ENCODE measurements at regions not wholly inside any gene's neighbourhood (a gene's known extent, or its start where the extent isn't known, plus 50 kb on each side); places are given as distances from the start of the nearest gene placed in this dataset.

DNA sequence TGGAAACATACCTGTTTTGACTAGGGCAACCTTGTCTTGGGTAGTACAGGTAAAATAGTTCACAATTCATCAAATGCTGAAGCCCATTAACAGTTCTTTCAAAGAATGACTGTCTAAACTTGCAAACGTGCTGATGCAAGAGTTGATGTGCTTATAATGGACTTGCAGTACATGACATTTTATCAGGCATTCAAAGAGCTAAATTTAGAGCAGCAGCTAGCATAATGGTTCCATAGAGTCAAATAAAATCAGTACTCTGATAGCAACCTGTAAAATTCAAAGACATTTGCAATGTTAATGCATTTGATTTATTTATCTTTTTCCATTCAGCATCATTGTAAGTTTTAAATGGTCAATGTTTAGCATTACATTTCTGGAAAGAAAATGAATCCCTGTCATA is 979.7 kb upstream of the SLC10A2 start:
- Histone ChIP-seq H3K9ac (ENCODE audit: low read length) (no peak overlapping the region), H3K4me2 (ENCODE audit: low read length) (no peak overlapping the region), H3K9me2 (ENCODE audit: low read depth, low read length) (peaks cover 3% of the 10 kb centered on the region; the same call in 1 of the 2 replicates), H3K36me3 (ENCODE audit: insufficient read depth, low read length) (no peaks in the 10 kb centered on the region), H3K79me2 (ENCODE audit: insufficient read depth, low read length) (no peaks in the 10 kb centered on the region), H3K4me1 (ENCODE audit: insufficient read depth, low read length, severe bottlenecking) (no peaks in the 10 kb centered on the region), H3K27ac (ENCODE audit: low read depth, low read length, poor library complexity, severe bottlenecking) (no peak overlapping the region), H2AFZ (ENCODE audit: low read length) (no peak overlapping the region), H3K27me3 (ENCODE audit: insufficient read depth, low read length) (no peaks in the 10 kb centered on the region), H3K4me3 (ENCODE audit: low read depth, low read length, poor library complexity, severe bottlenecking) (no peak overlapping the region), H4K20me1 (ENCODE audit: insufficient read depth, low read length) (no peaks in the 10 kb centered on the region), H3F3A (ENCODE audit: insufficient read depth, low read length) (no peaks in the 10 kb centered on the region), H3K9me3 (ENCODE audit: low read length) (no peaks in the 10 kb centered on the region)
- no peak for TF ChIP-seq EZH2 (IDR thresholded peaks at IDR 0.05; ENCODE audit: borderline replicate concordance, low read length)
- TF ChIP-seq, protein P1, sequence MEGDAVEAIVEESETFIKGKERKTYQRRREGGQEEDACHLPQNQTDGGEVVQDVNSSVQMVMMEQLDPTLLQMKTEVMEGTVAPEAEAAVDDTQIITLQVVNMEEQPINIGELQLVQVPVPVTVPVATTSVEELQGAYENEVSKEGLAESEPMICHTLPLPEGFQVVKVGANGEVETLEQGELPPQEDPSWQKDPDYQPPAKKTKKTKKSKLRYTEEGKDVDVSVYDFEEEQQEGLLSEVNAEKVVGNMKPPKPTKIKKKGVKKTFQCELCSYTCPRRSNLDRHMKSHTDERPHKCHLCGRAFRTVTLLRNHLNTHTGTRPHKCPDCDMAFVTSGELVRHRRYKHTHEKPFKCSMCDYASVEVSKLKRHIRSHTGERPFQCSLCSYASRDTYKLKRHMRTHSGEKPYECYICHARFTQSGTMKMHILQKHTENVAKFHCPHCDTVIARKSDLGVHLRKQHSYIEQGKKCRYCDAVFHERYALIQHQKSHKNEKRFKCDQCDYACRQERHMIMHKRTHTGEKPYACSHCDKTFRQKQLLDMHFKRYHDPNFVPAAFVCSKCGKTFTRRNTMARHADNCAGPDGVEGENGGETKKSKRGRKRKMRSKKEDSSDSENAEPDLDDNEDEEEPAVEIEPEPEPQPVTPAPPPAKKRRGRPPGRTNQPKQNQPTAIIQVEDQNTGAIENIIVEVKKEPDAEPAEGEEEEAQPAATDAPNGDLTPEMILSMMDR (IDR thresholded peaks at IDR 0.05; ENCODE audit: low read length): no peak

DNA sequence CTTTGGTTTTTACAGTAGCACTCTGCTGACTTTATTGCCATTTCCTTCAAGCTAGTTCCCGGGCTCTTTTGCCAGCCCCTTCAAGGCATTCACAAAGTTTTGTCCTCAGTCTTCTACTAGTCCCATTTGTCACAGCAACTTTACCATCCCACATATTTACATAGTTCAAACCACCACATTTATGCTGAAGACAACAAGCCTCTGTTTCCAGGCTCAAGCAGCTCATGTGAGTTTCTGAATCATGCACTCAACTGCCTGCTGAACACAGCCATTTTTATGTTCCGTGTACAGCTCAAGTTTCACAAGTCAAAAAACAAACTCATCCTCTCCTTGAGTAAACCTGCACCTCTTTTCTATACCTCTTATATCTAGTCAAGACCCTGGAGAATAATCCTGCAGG is 977.0 kb upstream of the SLC10A2 start:
- Histone ChIP-seq H3K4me2 (ENCODE audit: low read length) (no peak overlapping the region), H3K36me3 (ENCODE audit: insufficient read depth, low read length) (no peaks in the 10 kb centered on the region), H2AFZ (ENCODE audit: low read length) (no peak overlapping the region), H3K9me3 (ENCODE audit: low read length) (no peaks in the 10 kb centered on the region), H3K4me1 (ENCODE audit: insufficient read depth, low read length, severe bottlenecking) (no peaks in the 10 kb centered on the region), H3K79me2 (ENCODE audit: insufficient read depth, low read length) (no peaks in the 10 kb centered on the region), H3K4me3 (ENCODE audit: low read depth, low read length, poor library complexity, severe bottlenecking) (no peak overlapping the region), H3F3A (ENCODE audit: insufficient read depth, low read length) (no peaks in the 10 kb centered on the region), H3K27ac (ENCODE audit: low read depth, low read length, poor library complexity, severe bottlenecking) (no peak overlapping the region), H3K9me2 (ENCODE audit: low read depth, low read length) (peaks cover 3% of the 10 kb centered on the region; the same call in 1 of the 2 replicates), H4K20me1 (ENCODE audit: insufficient read depth, low read length) (no peaks in the 10 kb centered on the region), H3K9ac (ENCODE audit: low read length) (no peak overlapping the region), H3K27me3 (ENCODE audit: insufficient read depth, low read length) (no peaks in the 10 kb centered on the region)
- TF ChIP-seq, protein P1 (IDR thresholded peaks at IDR 0.05; ENCODE audit: low read length): no peak

DNA sequence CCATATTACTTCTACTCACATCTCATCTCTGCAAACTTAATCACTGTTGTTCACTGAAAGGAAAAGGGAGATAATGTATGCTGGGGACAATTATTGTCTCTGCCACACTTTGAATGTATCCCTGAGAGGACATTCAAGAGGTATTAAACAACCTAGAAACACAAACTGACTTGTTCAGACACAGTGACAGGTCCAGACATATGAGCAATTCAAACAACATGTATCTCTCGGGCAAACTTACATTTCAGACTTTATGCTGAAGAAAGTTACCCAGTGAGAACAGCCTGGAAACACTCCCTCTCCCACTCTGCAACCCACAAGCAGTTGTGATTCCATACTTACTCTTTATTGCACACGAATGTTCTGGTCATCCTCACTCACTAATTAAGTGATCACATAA is 968.7 kb upstream of the SLC10A2 start:
- Histone ChIP-seq H3K36me3 (ENCODE audit: insufficient read depth, low read length) (no peaks in the 10 kb centered on the region), H3K4me2 (ENCODE audit: low read length) (no peak overlapping the region), H4K20me1 (ENCODE audit: insufficient read depth, low read length) (no peaks in the 10 kb centered on the region), H3K9ac (ENCODE audit: low read length) (no peak overlapping the region), H3K9me2 (ENCODE audit: low read depth, low read length) (no peaks in the 10 kb centered on the region), H3K27ac (ENCODE audit: low read depth, low read length, poor library complexity, severe bottlenecking) (no peak overlapping the region), H3K4me1 (ENCODE audit: insufficient read depth, low read length, severe bottlenecking) (no peaks in the 10 kb centered on the region), H3K9me3 (ENCODE audit: low read length) (no peaks in the 10 kb centered on the region), H3K79me2 (ENCODE audit: insufficient read depth, low read length) (no peaks in the 10 kb centered on the region), H3F3A (ENCODE audit: insufficient read depth, low read length) (no peaks in the 10 kb centered on the region), H2AFZ (ENCODE audit: low read length) (no peak overlapping the region), H3K4me3 (ENCODE audit: low read depth, low read length, poor library complexity, severe bottlenecking) (no peak overlapping the region), H3K27me3 (ENCODE audit: insufficient read depth, low read length) (no peaks in the 10 kb centered on the region)
- TF ChIP-seq, protein P1 (IDR thresholded peaks at IDR 0.05; ENCODE audit: low read length): no peak
- no peak for TF ChIP-seq EZH2 (IDR thresholded peaks at IDR 0.05; ENCODE audit: borderline replicate concordance, low read length)
